DND-41 (cell line): ENCODE measurements at regions not wholly inside any gene's neighbourhood (a gene's known extent, or its start where the extent isn't known, plus 50 kb on each side); places are given as distances from the start of the nearest gene placed in this dataset.

ENCODE experiments used
- ATAC-seq: fragments of 200-7000 bp; cut with Tn5 transposase; 3 replicates; pipeline ENCODE4 v1.9.1; 2021; ENCODE audit warnings: low read depth; ENCODE audit not compliant: insufficient read depth
- DNase-seq: peaks from one replicate; pipeline ENCODE4 v3.0.0-alpha.2; 2020
- H2AFZ ChIP-seq: 2 replicates; pipeline ENCODE4 v1.6.0; 2012; ENCODE audit warnings: low read depth, low read length
- H3K27ac ChIP-seq: 2 replicates; pipeline ENCODE4 v1.5.1; 2012; ENCODE audit warnings: low read length, inconsistent platforms
- H3K27me3 ChIP-seq: fragments of 200-600 bp; sonication (generic); 2 replicates; pipeline ENCODE4 v1.6.0; 2012; ENCODE audit warnings: low read length, mild to moderate bottlenecking, inconsistent platforms; ENCODE audit not compliant: insufficient read depth, poor library complexity
- H3K36me3 ChIP-seq: 2 replicates; pipeline ENCODE4 v1.5.1; 2012; ENCODE audit warnings: low read length, inconsistent platforms; ENCODE audit not compliant: insufficient read depth
- H3K4me1 ChIP-seq: 2 replicates; pipeline ENCODE4 v1.5.1; 2012; ENCODE audit warnings: mild to moderate bottlenecking, low read length; ENCODE audit not compliant: insufficient read depth
- H3K4me2 ChIP-seq: 2 replicates; pipeline ENCODE4 v1.6.0; 2012; ENCODE audit warnings: mild to moderate bottlenecking, moderate library complexity, low read length, inconsistent platforms; ENCODE audit not compliant: insufficient read depth
- H3K4me3 ChIP-seq, 2 experiments: fragments of 200-600 bp in 1 of 2; shearing (Covaris generic) in 1 of 2; 2 replicates each; pipeline ENCODE4 v1.5.1; 2012 to 2016; ENCODE audit warnings: inconsistent platforms in 2 of 2, low read length in 2 of 2, mild to moderate bottlenecking in 2 of 2, low read depth in 1 of 2, moderate library complexity in 1 of 2
- H3K79me2 ChIP-seq: 2 replicates; pipeline ENCODE4 v1.6.0; 2012; ENCODE audit warnings: low read length, inconsistent platforms; ENCODE audit not compliant: insufficient read depth
- H3K9ac ChIP-seq: 2 replicates; pipeline ENCODE4 v1.6.0; 2012; ENCODE audit warnings: low read depth, mild to moderate bottlenecking, inconsistent platforms, low read length, moderate library complexity
- H3K9me3 ChIP-seq: 2 replicates; pipeline ENCODE4 v1.5.1; 2012; ENCODE audit warnings: low read length, moderate library complexity, mild to moderate bottlenecking, inconsistent platforms; ENCODE audit not compliant: insufficient read depth, severe bottlenecking
- H4K20me1 ChIP-seq: 2 replicates; pipeline ENCODE4 v1.6.0; 2012; ENCODE audit warnings: low read length; ENCODE audit not compliant: insufficient read depth
- EZH2 ChIP-seq: IDR thresholded peaks from 3 replicates; pipeline ENCODE4 v1.6.1; 2012; ENCODE audit warnings: borderline replicate concordance, low read depth, mild to moderate bottlenecking, moderate library complexity, low read length, inconsistent platforms; ENCODE audit not compliant: severe bottlenecking
- TF ChIP-seq, protein P1 (sequence below): IDR thresholded peaks from 2 replicates; pipeline ENCODE4 v1.5.1; 2012; ENCODE audit warnings: borderline replicate concordance, low read length, moderate library complexity, mild to moderate bottlenecking; ENCODE audit not compliant: poor library complexity, severe bottlenecking; ENCODE audit errors: extremely low read depth

DNA sequence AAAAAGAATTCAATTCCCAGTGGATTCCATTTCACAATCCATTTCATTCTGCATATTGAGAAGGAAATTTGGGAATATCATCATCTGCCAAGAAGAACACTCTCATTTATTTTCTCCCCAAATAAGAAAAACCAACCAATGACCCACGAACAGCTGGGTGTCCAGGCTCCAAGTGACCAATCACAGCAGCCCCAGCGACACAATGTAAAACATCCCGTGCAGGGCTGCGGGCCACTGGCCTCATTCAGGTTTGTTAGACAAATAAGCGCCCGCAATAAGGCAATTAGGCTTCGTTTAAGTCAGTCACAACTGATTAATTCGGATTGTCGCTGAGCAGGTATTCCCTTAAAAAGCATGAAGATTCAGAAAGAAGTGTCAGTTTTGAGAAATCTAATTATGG, 378.6 kb downstream of the EIPR1 start:
- no peak overlapping the region for H3K4me2 ChIP-seq
- no peak overlapping the region for H3K27ac ChIP-seq
- H2AFZ ChIP-seq, result no peak overlapping the region
- H3K79me2 ChIP-seq, result no peaks in the 10 kb centered on the region
- no peaks in the 10 kb centered on the region for H3K27me3 ChIP-seq
- H4K20me1 ChIP-seq, result no peaks in the 10 kb centered on the region
- no peak overlapping the region for H3K9ac ChIP-seq
- no peak overlapping the region for H3K4me3 ChIP-seq
- DNase-seq (no peak), ATAC-seq (no peak)
- TF ChIP-seq, protein P1, sequence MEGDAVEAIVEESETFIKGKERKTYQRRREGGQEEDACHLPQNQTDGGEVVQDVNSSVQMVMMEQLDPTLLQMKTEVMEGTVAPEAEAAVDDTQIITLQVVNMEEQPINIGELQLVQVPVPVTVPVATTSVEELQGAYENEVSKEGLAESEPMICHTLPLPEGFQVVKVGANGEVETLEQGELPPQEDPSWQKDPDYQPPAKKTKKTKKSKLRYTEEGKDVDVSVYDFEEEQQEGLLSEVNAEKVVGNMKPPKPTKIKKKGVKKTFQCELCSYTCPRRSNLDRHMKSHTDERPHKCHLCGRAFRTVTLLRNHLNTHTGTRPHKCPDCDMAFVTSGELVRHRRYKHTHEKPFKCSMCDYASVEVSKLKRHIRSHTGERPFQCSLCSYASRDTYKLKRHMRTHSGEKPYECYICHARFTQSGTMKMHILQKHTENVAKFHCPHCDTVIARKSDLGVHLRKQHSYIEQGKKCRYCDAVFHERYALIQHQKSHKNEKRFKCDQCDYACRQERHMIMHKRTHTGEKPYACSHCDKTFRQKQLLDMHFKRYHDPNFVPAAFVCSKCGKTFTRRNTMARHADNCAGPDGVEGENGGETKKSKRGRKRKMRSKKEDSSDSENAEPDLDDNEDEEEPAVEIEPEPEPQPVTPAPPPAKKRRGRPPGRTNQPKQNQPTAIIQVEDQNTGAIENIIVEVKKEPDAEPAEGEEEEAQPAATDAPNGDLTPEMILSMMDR, result no peak
- no peak for TF ChIP-seq EZH2
- H3K4me1 ChIP-seq, result no peaks in the 10 kb centered on the region
- H3K36me3 ChIP-seq, result no peaks in the 10 kb centered on the region
- no peaks in the 10 kb centered on the region for H3K9me3 ChIP-seq

DNA sequence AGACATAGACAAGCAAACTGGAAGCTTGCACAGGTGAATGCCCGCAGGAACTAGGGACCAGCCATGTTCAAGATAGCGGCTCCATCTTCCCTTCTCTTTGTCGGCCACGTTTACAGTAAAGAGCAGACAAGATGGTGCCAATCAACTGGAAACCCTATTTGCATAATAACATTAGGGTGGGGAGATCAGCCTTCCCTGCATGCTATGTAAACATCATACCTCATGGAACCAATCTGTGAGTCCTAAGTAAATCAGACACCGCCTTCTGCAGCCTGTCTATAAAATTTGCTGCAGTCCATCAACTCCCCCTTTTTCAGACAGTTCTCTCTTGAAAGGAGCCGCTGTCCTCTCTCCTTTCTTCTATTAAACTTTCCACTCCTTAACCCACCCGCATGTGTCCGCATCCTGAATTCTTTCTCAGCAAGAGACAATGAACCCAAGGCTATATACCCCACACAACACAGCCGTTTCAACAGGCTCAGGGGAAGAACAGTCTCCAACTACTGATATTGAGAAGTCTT, 384.4 kb downstream of the EIPR1 start:
- no peak overlapping the region for H3K27ac ChIP-seq
- ATAC-seq, result no peak

DNA sequence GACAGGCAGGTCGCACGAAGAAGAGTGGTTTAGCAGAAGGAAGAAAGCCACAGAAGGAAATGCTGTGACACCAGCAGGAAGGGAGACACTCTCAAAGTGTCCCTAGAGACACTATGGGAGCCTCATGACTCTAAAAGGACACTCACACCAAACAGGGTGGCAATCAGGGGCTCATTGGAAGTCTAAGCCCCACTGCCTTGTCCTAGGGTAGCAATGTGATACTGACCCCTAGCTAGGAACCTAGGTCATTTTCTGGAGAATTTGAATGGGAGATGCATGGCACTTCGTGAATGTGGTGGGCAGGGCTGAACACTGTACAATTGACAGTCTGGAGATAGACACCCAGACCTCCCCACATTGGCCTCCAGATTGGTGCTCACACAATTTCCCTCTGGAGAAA, 385.0 kb downstream of the EIPR1 start:
- no peaks in the 10 kb centered on the region for H3K36me3 ChIP-seq
- H2AFZ ChIP-seq, result no peak overlapping the region
- no peak overlapping the region for H3K9ac ChIP-seq
- H4K20me1 ChIP-seq, result no peaks in the 10 kb centered on the region
- no peaks in the 10 kb centered on the region for H3K4me1 ChIP-seq
- no peaks in the 10 kb centered on the region for H3K79me2 ChIP-seq
- TF ChIP-seq, protein P1, result no peak
- TF ChIP-seq EZH2, result no peak
- H3K27me3 ChIP-seq, result no peaks in the 10 kb centered on the region
- H3K27ac ChIP-seq, result no peak overlapping the region
- H3K9me3 ChIP-seq, result no peaks in the 10 kb centered on the region
- no peak for DNase-seq
- no peak overlapping the region for H3K4me3 ChIP-seq
- H3K4me2 ChIP-seq, result no peak overlapping the region
- no peak for ATAC-seq

More for the DNA sequence above, 384.4 kb downstream of the EIPR1 start:
- TF ChIP-seq, protein P1, result no peak
- no peak for TF ChIP-seq EZH2
- no peaks in the 10 kb centered on the region for H3K79me2 ChIP-seq
- no peaks in the 10 kb centered on the region for H4K20me1 ChIP-seq
- no peak overlapping the region for H3K4me3 ChIP-seq
- no peak for DNase-seq
- no peak overlapping the region for H2AFZ ChIP-seq
- H3K4me2 ChIP-seq, result no peak overlapping the region
- H3K27me3 ChIP-seq, result no peaks in the 10 kb centered on the region
- H3K4me1 ChIP-seq, result no peaks in the 10 kb centered on the region
- no peak overlapping the region for H3K9ac ChIP-seq
- no peaks in the 10 kb centered on the region for H3K36me3 ChIP-seq
- no peaks in the 10 kb centered on the region for H3K9me3 ChIP-seq

DNA sequence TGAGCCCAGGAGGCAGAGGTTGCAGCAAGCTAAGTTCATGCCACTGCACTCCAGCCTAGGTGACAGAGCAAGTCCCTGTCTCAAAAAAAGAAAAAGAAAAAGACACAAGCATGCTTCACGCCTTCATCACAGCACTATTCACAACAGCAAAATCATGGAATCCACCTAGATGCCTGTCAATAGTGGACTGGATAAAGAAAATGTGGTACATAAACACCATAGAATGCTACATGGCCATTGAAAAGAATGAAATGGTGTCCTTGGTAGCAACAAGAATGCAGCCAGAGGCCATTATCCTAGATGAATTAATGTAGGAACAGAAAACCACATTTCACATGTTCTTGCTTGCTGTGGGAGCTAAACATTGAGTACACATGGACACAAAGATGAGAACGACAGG, 392.6 kb downstream of the EIPR1 start:
- Histone ChIP-seq H2AFZ (no peak overlapping the region), H3K27me3 (no peaks in the 10 kb centered on the region), H3K79me2 (no peaks in the 10 kb centered on the region), H3K27ac (no peak overlapping the region), H3K4me1 (no peaks in the 10 kb centered on the region), H3K36me3 (no peaks in the 10 kb centered on the region), H3K4me3 (no peak overlapping the region), H3K9ac (no peak overlapping the region), H4K20me1 (no peaks in the 10 kb centered on the region), H3K9me3 (no peaks in the 10 kb centered on the region), H3K4me2 (no peak overlapping the region)
- DNase-seq, result no peak
- ATAC-seq, result no peak
- TF ChIP-seq, protein P1, result no peak
- TF ChIP-seq EZH2, result no peak
